OCI-LY3 (cell line): ENCODE measurements at regions not wholly inside any gene's neighbourhood (a gene's known extent, or its start where the extent isn't known, plus 50 kb on each side); places are given as distances from the start of the nearest gene placed in this dataset.

Source experiments
- H2AFZ ChIP-seq: fragments of 200-600, 300-600 bp; shearing (Covaris generic); 2 replicates; pipeline ENCODE4 v1.6.0; 2014; ENCODE audit warnings: antibody characterized with exemption, low read depth, low read length
- H3K27ac ChIP-seq: fragments of 200-600, 300-600 bp; sonication (generic); 2 replicates; pipeline ENCODE4 v1.5.1; 2014; ENCODE audit warnings: mild to moderate bottlenecking, low read length, moderate library complexity, mixed read lengths
- H3K27me3 ChIP-seq: fragments of 200-600, 300-600 bp; sonication (generic); 2 replicates; pipeline ENCODE4 v1.6.1; 2014; ENCODE audit warnings: low read depth, low read length, mixed read lengths
- H3K36me3 ChIP-seq: fragments of 200-600, 300-600 bp; sonication (generic); replicated peaks from 2 replicates; pipeline ENCODE3; 2014; ENCODE audit warnings: low read depth, low read length, mixed read lengths
- H3K4me1 ChIP-seq: fragments of 300-600, 200-600 bp; sonication (generic); 2 replicates; pipeline ENCODE4 v1.6.1; 2014; ENCODE audit warnings: low read length, mixed read lengths
- H3K4me2 ChIP-seq: fragments of 200-600, 300-600 bp; sonication (generic); 2 replicates; pipeline ENCODE4 v1.6.1; 2014; ENCODE audit warnings: low read length, mixed read lengths
- H3K4me3 ChIP-seq: fragments of 300-600, 200-600 bp; sonication (generic); 2 replicates; pipeline ENCODE4 v1.5.1; 2014; ENCODE audit warnings: antibody characterized with exemption, mild to moderate bottlenecking, low read length, moderate library complexity
- H3K79me2 ChIP-seq: fragments of 300-600, 200-600 bp; shearing (Covaris generic); 2 replicates; pipeline ENCODE4 v1.6.1; 2014; ENCODE audit warnings: mild to moderate bottlenecking, low read length, mixed read lengths
- H3K9ac ChIP-seq: fragments of 300-600, 200-600 bp; shearing (Covaris generic); 2 replicates; pipeline ENCODE4 v1.6.0; 2014; ENCODE audit warnings: mild to moderate bottlenecking, low read length, moderate library complexity
- H3K9me3 ChIP-seq: fragments of 200-600, 300-600 bp; shearing (Covaris generic); 2 replicates; pipeline ENCODE4 v1.6.1; 2014; ENCODE audit warnings: low read length, mixed read lengths; ENCODE audit not compliant: insufficient read depth
- H4K20me1 ChIP-seq: fragments of 200-600, 300-600 bp; sonication (generic); 2 replicates; pipeline ENCODE4 v1.6.1; 2016; ENCODE audit warnings: low read length, mixed read lengths; ENCODE audit not compliant: insufficient read depth
- CTCF ChIP-seq: fragments of 200-600, 300-600 bp; sonication (generic); IDR thresholded peaks from 2 replicates; pipeline ENCODE4 v1.5.1; 2014; ENCODE audit warnings: antibody characterized with exemption, low read length, low read depth
- EZH2phosphoT487 ChIP-seq: fragments of 200-600 bp; shearing (Covaris generic); IDR thresholded peaks from 2 replicates; pipeline ENCODE4 v1.6.1; 2018; ENCODE audit warnings: antibody characterized with exemption, mixed run types, low read depth

DNA sequence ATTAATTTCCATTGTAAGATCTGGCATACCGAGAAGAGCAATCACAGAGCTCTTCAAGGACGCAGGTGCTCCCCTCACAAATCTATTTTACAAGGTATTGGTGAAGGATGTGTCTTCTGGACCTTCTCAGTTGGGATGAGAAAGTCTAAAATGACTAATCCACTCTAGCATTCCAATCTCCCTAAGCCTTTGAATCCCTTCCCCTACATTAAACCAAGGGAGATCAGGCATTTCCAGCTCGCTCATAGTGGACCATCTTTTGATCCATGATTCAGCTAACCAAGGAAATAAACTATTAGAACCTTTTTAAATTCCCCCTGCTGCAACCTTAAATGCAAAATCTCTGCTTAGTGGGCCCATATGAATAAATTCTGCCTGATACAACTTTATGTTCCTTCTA lies 95.9 kb upstream of the FBN2 start:
- Histone ChIP-seq H3K9me3 (no peaks in the 10 kb centered on the region), H3K4me2 (no peak overlapping the region), H3K36me3 (no peaks in the 10 kb centered on the region), H4K20me1 (no peaks in the 10 kb centered on the region), H3K27me3 (no peaks in the 10 kb centered on the region), H2AFZ (no peak overlapping the region), H3K4me1 (no peaks in the 10 kb centered on the region), H3K4me3 (no peak overlapping the region), H3K27ac (no peak overlapping the region), H3K9ac (no peak overlapping the region), H3K79me2 (no peaks in the 10 kb centered on the region)
- TF ChIP-seq CTCF, result no peak
- no peak for TF ChIP-seq EZH2phosphoT487

DNA sequence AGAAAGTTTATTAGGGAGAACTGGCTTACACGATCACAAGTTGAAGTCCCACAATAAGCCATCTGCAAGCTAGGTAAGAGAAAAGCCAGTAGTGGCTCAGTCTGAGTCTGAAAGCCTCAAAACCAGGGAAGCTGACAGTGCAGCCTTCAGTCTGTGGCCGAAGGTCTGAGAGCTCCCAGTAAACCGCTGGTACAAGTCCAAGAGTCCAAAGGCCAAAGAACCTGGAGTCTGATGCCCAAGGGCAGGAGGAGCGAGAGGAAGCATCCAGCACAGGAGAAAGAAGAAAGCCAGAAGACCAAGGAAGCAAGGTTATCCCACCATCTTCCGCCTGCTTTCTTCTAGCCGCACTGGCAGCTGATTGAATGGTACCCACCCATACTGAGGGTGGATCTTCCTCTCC lies 97.3 kb upstream of the FBN2 start:
- no peak overlapping the region for H3K9ac ChIP-seq
- H3K4me2 ChIP-seq, result no peak overlapping the region
- H3K4me3 ChIP-seq, result no peak overlapping the region
- no peaks in the 10 kb centered on the region for H3K36me3 ChIP-seq
- no peak for TF ChIP-seq CTCF
- TF ChIP-seq EZH2phosphoT487, result no peak
- no peaks in the 10 kb centered on the region for H3K4me1 ChIP-seq
- no peaks in the 10 kb centered on the region for H3K27me3 ChIP-seq
- H4K20me1 ChIP-seq, result no peaks in the 10 kb centered on the region
- no peak overlapping the region for H2AFZ ChIP-seq
- H3K79me2 ChIP-seq, result no peaks in the 10 kb centered on the region
- H3K9me3 ChIP-seq, result no peaks in the 10 kb centered on the region
- no peak overlapping the region for H3K27ac ChIP-seq

GRCh38 chr5:128636361-128636760 lies 98.3 kb upstream of the FBN2 start:
- Histone ChIP-seq H3K4me2 (no peak overlapping the region), H3K36me3 (no peaks in the 10 kb centered on the region), H2AFZ (no peak overlapping the region), H3K79me2 (no peaks in the 10 kb centered on the region), H3K4me3 (no peak overlapping the region), H3K4me1 (no peaks in the 10 kb centered on the region), H4K20me1 (no peaks in the 10 kb centered on the region), H3K9me3 (no peaks in the 10 kb centered on the region), H3K9ac (no peak overlapping the region), H3K27ac (no peak overlapping the region), H3K27me3 (no peaks in the 10 kb centered on the region)
- TF ChIP-seq EZH2phosphoT487, result no peak
- no peak for TF ChIP-seq CTCF

DNA sequence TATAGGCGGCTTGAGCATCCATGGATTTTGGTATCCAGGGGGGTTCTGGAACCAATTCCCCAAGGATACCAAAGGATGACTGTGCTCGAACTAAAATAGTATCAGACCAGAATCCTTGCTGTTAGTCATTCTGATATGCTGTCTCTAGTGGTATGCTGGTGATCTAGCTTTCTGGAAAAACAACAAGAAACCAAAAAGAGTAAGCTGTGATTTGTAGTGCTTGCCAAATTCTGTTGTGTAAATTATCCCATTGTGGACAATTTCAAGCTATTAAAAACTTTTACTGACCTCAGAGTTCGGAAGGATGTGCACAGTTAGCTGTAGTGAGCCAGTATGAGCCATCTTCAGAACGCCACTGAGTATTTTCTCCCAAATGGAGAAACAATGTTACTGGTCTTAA lies 99.0 kb upstream of the FBN2 start:
- H3K79me2 ChIP-seq, result no peaks in the 10 kb centered on the region
- no peak overlapping the region for H3K4me3 ChIP-seq
- no peaks in the 10 kb centered on the region for H3K36me3 ChIP-seq
- H2AFZ ChIP-seq, result no peak overlapping the region
- H3K9me3 ChIP-seq, result no peaks in the 10 kb centered on the region
- H3K4me1 ChIP-seq, result no peaks in the 10 kb centered on the region
- H4K20me1 ChIP-seq, result no peaks in the 10 kb centered on the region
- no peaks in the 10 kb centered on the region for H3K27me3 ChIP-seq
- no peak for TF ChIP-seq EZH2phosphoT487
- no peak for TF ChIP-seq CTCF
- no peak overlapping the region for H3K27ac ChIP-seq
- no peak overlapping the region for H3K9ac ChIP-seq
- no peak overlapping the region for H3K4me2 ChIP-seq
